Astrocyte (in vitro differentiated cells and primary cell): ENCODE measurements at regions not wholly inside any gene's neighbourhood (a gene's known extent, or its start where the extent isn't known, plus 50 kb on each side); places are given as distances from the start of the nearest gene placed in this dataset.

ENCODE experiments used
- DNase-seq: peaks from one replicate; pipeline ENCODE4 v3.0.0-alpha.2; 2010; ENCODE audit warnings: low read depth
- FAIRE-seq: peaks from 2 replicates; lab custom pipeline; 2011; peaks lifted over from hg19 to GRCh38; lab: Jason Lieb, UNC
- H2AFZ ChIP-seq: 2 replicates; pipeline ENCODE4 v1.6.0; 2012; ENCODE audit warnings: low read depth, low read length, inconsistent platforms
- H3K27ac ChIP-seq: 2 replicates; pipeline ENCODE4 v1.5.1; 2011; ENCODE audit warnings: low read depth, low read length, inconsistent platforms
- H3K27me3 ChIP-seq: 2 replicates; pipeline ENCODE4 v1.6.0; 2011; ENCODE audit warnings: low read length, inconsistent platforms; ENCODE audit not compliant: insufficient read depth
- H3K36me3 ChIP-seq: 2 replicates; pipeline ENCODE4 v1.5.1; 2011; ENCODE audit warnings: low read length, inconsistent platforms; ENCODE audit not compliant: insufficient read depth
- H3K4me1 ChIP-seq: 2 replicates; pipeline ENCODE4 v1.5.1; 2011; ENCODE audit warnings: low read length, inconsistent platforms; ENCODE audit not compliant: insufficient read depth
- H3K4me2 ChIP-seq: 2 replicates; pipeline ENCODE4 v1.6.0; 2012; ENCODE audit warnings: low read length, inconsistent platforms
- H3K4me3 ChIP-seq: 2 replicates; pipeline ENCODE4 v1.5.1; 2011; ENCODE audit warnings: low read depth, mild to moderate bottlenecking, low read length, inconsistent platforms; ENCODE audit not compliant: insufficient read depth
- H3K79me2 ChIP-seq: 2 replicates; pipeline ENCODE4 v1.6.0; 2012; ENCODE audit warnings: mild to moderate bottlenecking, low read length, inconsistent platforms; ENCODE audit not compliant: insufficient read depth
- H3K9ac ChIP-seq: 2 replicates; pipeline ENCODE4 v1.6.0; 2012; ENCODE audit warnings: mild to moderate bottlenecking, low read length, inconsistent platforms
- H3K9me3 ChIP-seq: 2 replicates; pipeline ENCODE4 v1.5.1; 2012; ENCODE audit warnings: low read depth, mild to moderate bottlenecking, low read length, inconsistent platforms; ENCODE audit not compliant: insufficient read depth
- H4K20me1 ChIP-seq: 2 replicates; pipeline ENCODE4 v1.6.0; 2012; ENCODE audit warnings: low read length, inconsistent platforms; ENCODE audit not compliant: insufficient read depth
- H3K27ac Mint-ChIP-seq: one replicate; pipeline ENCODE4 v1.8.0; 2021; ENCODE audit warnings: mild to moderate bottlenecking, mixed read lengths; ENCODE audit not compliant: unreplicated experiment
- H3K27me3 Mint-ChIP-seq: one replicate; pipeline ENCODE4 v1.8.0; 2021; ENCODE audit warnings: low read depth, mixed read lengths; ENCODE audit not compliant: unreplicated experiment
- H3K36me3 Mint-ChIP-seq: one replicate; pipeline ENCODE4 v1.8.0; 2021; ENCODE audit warnings: low read depth, mixed read lengths; ENCODE audit not compliant: unreplicated experiment
- H3K4me1 Mint-ChIP-seq: one replicate; pipeline ENCODE4 v1.8.0; 2021; ENCODE audit warnings: low read depth, mixed read lengths; ENCODE audit not compliant: unreplicated experiment
- H3K4me3 Mint-ChIP-seq: one replicate; pipeline ENCODE4 v1.8.0; 2021; ENCODE audit warnings: mild to moderate bottlenecking, moderate library complexity, mixed read lengths; ENCODE audit not compliant: unreplicated experiment
- H3K9me3 Mint-ChIP-seq: one replicate; pipeline ENCODE4 v1.8.0; 2021; ENCODE audit warnings: mild to moderate bottlenecking, mixed read lengths; ENCODE audit not compliant: unreplicated experiment
- CTCF ChIP-seq: IDR thresholded peaks from 2 replicates; pipeline ENCODE4 v1.5.1; 2011; ENCODE audit warnings: low read depth, mild to moderate bottlenecking, inconsistent platforms, low read length, moderate library complexity; ENCODE audit not compliant: insufficient read depth
- EZH2 ChIP-seq: IDR thresholded peaks from 2 replicates; pipeline ENCODE4 v1.6.1; 2012; ENCODE audit warnings: mild to moderate bottlenecking, low read length, inconsistent platforms; ENCODE audit not compliant: insufficient read depth

GRCh38 chr6:42512579-42512978 lies 51.2 kb upstream of the UBR2 start:
- Histone ChIP-seq H4K20me1 (no peaks in the 10 kb centered on the region), H3K27me3 (no peaks in the 10 kb centered on the region), H2AFZ (no peak overlapping the region), H3K79me2 (no peaks in the 10 kb centered on the region), H3K27ac (no peak overlapping the region), H3K4me1 (peaks cover 6% of the 10 kb centered on the region), H3K9ac (no peak overlapping the region), H3K9me3 (no peaks in the 10 kb centered on the region), H3K36me3 (no peaks in the 10 kb centered on the region), H3K4me3 (no peak overlapping the region), H3K4me2 (no peak overlapping the region)
- DNase-seq (no peak), FAIRE-seq (no peak)
- peaks cover 13% of the 10 kb centered on the region for H3K4me1 Mint-ChIP-seq
- H3K27me3 Mint-ChIP-seq: no peaks in the 10 kb centered on the region
- TF ChIP-seq CTCF (no peak), EZH2 (no peak)
- no peaks in the 10 kb centered on the region for H3K36me3 Mint-ChIP-seq
- no peak overlapping the region for H3K27ac Mint-ChIP-seq
- no peaks in the 10 kb centered on the region for H3K9me3 Mint-ChIP-seq
- no peak overlapping the region for H3K4me3 Mint-ChIP-seq

DNA sequence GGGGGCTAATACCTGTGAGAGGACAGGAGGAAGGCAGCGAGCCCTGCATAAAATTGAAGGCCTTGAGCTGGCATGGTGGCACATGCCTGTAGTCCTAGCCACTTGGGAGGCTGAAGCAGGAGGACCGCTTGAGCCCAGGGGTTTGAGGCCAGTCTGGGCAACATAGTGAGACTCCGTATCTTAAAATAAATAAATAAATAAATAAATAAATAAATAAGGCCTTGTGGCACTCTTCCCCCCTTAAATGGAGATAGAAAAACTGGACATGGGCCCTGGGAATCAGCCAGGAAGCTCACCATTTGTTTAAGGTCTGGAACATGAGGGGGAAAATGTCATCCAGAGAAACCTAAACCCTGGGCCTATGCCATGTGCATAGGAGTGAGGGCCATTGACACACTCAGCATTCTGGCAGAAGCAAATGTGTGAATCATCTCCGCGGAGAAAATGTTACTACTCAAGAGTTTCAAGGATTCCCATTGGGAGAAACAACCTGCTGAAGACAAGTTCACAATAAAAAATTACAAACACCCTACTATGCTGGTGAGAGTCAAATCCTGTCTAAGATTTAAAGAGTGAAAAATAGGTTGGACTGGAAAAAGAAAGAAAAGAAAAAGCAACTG lies 51.9 kb upstream of the UBR2 start:
- H3K4me3 ChIP-seq: no peak overlapping the region
- no peak overlapping the region for H3K9ac ChIP-seq
- H3K36me3 ChIP-seq: no peaks in the 10 kb centered on the region
- Mint-ChIP-seq H3K36me3 (no peaks in the 10 kb centered on the region), H3K4me1 (peaks cover 13% of the 10 kb centered on the region), H3K9me3 (no peaks in the 10 kb centered on the region), H3K4me3 (no peak overlapping the region), H3K27me3 (no peaks in the 10 kb centered on the region), H3K27ac (no peak overlapping the region)
- no peaks in the 10 kb centered on the region for H4K20me1 ChIP-seq
- H3K27me3 ChIP-seq: no peaks in the 10 kb centered on the region
- peaks cover 6% of the 10 kb centered on the region for H3K4me1 ChIP-seq
- H3K4me2 ChIP-seq: no peak overlapping the region
- FAIRE-seq (no peak), DNase-seq (peak; percentile 70)
- H3K27ac ChIP-seq: no peak overlapping the region
- no peak for TF ChIP-seq CTCF
- no peak for TF ChIP-seq EZH2
- no peaks in the 10 kb centered on the region for H3K9me3 ChIP-seq
- H3K79me2 ChIP-seq: no peaks in the 10 kb centered on the region
- H2AFZ ChIP-seq: no peak overlapping the region

DNA sequence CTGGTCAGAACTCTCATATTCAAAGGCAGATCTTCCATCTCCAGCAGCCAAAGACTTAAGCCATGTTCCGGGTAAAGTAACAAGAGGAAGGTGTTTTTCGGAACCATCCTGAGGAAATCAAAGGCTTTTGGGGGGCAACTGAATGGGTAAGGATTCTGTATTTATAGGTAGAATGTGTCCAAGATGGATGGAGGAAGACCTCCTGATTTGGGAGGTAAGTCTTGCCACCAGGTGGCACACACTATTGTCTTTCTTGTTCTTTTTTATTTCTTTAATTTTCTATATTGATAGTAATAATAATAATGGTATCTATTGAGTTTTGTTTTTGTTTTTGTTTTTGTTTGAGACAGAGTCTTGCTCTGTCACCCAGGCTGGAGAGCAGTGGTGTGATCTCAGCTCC lies 53.0 kb upstream of the UBR2 start:
- TF ChIP-seq CTCF: no peak
- TF ChIP-seq EZH2: no peak
- no peak overlapping the region for H3K9ac ChIP-seq
- Mint-ChIP-seq H3K27ac (no peak overlapping the region), H3K4me3 (no peak overlapping the region), H3K4me1 (peaks cover 13% of the 10 kb centered on the region), H3K27me3 (no peaks in the 10 kb centered on the region), H3K9me3 (no peaks in the 10 kb centered on the region), H3K36me3 (no peaks in the 10 kb centered on the region)
- FAIRE-seq (no peak), DNase-seq (no peak)
- peaks cover 6% of the 10 kb centered on the region for H3K4me1 ChIP-seq
- no peaks in the 10 kb centered on the region for H3K36me3 ChIP-seq
- H2AFZ ChIP-seq: no peak overlapping the region
- no peaks in the 10 kb centered on the region for H4K20me1 ChIP-seq
- H3K27me3 ChIP-seq: no peaks in the 10 kb centered on the region
- no peaks in the 10 kb centered on the region for H3K9me3 ChIP-seq
- no peak overlapping the region for H3K4me3 ChIP-seq
- H3K79me2 ChIP-seq: no peaks in the 10 kb centered on the region
- no peak overlapping the region for H3K27ac ChIP-seq
- H3K4me2 ChIP-seq: no peak overlapping the region
